ENCODE measurements at regions not wholly inside any gene's neighbourhood (a gene's known extent, or its start where the extent isn't known, plus 50 kb on each side); places are given as distances from the start of the nearest gene placed in this dataset.

GRCh38 chr12:115572440-115572839 is 705.1 kb downstream of the MED13L start:
- DNase-seq (ENCODE audit: low spot score), result peak; percentile 32

DNA sequence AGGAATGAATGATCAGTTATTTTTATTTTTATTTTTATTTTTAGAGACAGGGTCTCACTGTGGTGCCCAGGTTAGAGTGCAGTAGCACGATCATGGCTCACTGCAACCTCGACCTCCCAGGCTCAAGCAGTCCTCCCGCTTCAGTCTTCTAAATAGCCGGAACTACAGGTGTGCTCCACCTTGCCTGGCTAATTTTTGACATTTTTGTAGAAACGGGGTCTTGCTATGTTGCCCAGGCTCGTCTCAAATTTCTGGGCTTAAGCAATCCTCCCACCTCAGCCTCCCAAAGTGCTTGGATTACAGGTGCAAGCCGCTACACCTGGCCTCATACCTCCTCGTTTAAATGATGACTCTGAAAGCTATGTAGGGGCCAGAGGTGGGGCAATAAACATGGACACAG is 706.0 kb downstream of the MED13L start:
- no peak for DNase-seq (ENCODE audit: low spot score)

DNA sequence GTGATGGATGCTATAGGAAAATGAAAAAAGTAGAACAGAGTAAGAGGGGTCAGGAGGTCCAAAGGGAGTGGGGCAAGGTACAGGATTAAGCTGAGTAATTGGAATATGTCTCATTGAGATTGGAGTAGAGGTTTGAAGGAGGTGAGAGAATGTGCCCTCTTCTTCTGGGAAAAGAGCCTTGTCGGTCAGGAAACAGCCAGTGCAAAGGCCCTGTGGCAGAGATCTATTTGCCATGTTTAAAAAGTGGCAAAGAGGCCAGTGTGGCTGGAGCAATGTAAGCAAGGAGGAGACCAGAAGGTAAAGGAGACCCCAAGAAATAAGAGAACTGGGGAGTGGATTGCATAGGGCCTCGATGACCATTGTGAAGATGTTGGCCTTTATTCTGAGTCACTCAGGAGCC is 706.5 kb downstream of the MED13L start:
- DNase-seq (ENCODE audit: low spot score), result no peak

DNA sequence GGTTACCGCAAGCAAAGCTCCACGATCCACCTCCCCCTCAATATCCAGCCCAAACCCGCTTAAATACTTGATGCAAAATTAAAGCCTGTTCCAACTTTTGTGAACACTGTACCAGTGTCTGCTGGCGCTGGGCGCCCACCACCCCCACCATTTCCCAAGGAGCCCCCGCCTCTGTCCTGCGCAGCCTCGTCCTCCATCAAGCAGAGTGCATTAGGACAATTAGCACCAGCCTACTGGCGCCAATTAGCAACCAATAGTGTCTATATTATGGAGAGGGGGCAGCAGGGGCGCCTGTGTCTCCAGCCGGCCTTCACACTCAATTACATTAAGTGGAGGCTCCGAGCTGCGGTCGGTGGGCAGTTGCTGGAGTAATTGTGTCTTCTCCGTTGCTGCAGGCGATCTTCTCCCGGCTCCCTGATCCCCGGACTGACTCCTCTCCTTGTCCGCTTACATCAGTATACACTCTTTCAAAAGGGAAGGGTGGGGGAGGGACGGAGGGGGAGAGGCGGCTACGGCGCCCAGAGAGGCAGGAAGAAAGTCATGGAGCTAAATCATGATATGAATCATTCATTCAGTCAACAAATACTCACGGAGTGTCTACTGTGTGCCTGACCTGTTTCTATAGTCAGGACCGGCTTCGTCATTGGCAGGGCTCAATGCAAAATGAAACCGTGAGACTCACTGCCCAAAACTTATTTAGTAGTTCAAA is 707.3 kb downstream of the MED13L start:
- no peak for DNase-seq (ENCODE audit: low spot score)

- DNase-seq (ENCODE audit: low spot score), result peak; percentile 42
Observed at GRCh38 chr12:115569345-115570068, 708.0 kb downstream of the MED13L start.

GRCh38 chr12:115558281-115558680 is 719.2 kb downstream of the MED13L start:
- DNase-seq (ENCODE audit: low spot score), result no peak

GRCh38 chr12:115553622-115554021 is 723.9 kb downstream of the MED13L start:
- peak; percentile 9 for DNase-seq (ENCODE audit: low spot score)

DNA sequence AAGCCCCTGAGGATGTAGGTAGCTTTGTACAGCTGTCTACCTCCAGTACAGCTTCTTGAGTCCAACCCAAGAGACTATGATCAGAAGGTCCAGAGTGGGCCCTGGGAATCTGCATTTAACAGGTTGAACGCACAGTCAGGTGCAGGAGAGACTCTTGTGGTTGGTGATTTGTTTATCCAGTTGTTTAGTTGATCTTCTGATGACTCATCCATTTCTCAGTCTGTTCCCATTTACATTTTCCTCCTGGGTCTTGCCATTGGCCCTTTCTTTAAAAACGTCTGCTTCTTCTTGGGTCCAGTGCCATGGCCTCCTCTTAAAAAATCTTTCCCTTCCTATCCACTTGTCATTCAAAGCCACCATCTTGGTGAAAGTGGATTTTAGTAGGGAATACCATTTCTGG is 734.2 kb downstream of the MED13L start:
- no peak for DNase-seq (ENCODE audit: low spot score)

DNA sequence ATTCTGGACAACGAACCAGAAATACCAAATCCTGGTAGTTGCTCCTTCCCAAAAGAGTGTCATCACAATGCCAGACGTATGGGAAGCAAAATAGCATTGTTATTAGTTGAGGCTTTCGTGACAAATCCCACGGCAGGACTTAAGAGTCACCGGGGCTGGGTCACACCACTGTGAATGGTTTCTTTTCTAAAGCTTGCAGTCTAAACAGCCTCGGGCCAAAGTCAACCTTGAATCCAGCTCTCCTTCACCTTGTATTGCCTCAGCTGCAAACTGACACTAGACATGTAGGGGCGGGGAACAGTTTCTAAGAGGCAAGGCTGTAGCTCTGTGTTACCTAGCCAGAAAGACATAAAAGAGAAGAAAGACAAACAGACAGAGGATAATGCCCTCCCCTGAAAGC is 734.8 kb downstream of the MED13L start:
- DNase-seq (ENCODE audit: low spot score), result no peak

- no peak for DNase-seq (ENCODE audit: low spot score)
Observed at GRCh38 chr12:115541891-115542421, 735.5 kb downstream of the MED13L start.

DNA sequence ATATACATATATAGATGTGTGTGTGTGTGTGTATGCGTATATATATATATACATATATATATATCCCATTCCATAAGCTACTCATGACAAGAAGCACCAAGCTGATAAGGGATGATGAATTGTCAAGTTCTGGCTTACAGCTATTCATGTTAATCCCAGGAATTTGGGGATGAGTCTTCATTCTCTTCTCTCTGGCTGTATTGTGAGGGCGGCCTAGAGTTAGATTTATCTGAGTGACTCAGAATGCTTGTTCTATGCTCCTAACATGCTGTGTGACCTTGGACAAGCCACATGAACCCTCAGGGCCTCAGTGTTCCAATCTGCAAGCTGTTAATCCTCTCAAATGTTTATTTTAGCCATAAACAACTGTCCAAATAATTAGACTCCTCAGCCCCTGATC is 749.0 kb downstream of the MED13L start:
- DNase-seq (ENCODE audit: low spot score), result no peak

GRCh38 chr12:115521771-115522409 is 755.6 kb downstream of the MED13L start:
- no peak for DNase-seq (ENCODE audit: low spot score)

DNA sequence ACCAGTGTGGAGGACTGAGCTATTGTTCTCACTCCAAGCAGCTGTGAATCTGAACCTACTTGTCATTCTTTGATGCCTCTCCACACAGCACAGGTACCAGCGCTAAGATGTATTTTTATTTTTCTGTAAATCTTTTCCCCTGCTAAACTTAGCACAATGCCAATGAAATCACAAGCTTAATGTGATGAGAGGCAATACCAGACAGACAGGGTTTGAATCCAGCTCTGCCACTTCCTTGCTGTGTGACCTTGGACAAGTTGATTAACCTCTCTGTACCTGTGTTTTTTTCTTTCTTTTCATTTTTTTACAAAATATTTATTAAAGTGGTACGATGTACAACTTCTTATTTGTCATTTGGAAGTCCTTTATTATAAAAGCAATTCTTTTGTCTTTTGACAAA is 757.6 kb downstream of the MED13L start:
- no peak for DNase-seq (ENCODE audit: low spot score)

DNA sequence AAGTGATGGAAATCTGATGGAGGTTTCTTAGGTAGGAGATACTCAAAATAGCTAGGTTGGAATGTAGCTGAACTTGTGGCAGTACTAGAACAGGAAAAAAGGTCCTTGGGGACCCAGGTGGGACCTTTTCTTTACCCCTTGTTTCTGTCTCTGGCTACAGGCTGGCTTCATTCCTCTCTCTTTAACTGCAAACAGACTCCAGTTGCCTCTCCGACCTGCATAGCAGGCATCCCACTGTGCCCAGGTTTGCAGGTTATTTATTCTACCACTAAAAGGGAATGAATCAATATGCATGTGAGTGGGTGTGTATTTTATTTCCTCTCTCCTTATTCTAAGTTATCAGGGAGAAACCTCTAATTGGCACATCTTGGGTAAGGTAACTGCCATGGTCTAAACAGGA is 758.1 kb downstream of the MED13L start:
- no peak for DNase-seq (ENCODE audit: low spot score)

- DNase-seq (ENCODE audit: low spot score), result no peak
Observed at GRCh38 chr12:115517913-115518312, 759.6 kb downstream of the MED13L start.

DNA sequence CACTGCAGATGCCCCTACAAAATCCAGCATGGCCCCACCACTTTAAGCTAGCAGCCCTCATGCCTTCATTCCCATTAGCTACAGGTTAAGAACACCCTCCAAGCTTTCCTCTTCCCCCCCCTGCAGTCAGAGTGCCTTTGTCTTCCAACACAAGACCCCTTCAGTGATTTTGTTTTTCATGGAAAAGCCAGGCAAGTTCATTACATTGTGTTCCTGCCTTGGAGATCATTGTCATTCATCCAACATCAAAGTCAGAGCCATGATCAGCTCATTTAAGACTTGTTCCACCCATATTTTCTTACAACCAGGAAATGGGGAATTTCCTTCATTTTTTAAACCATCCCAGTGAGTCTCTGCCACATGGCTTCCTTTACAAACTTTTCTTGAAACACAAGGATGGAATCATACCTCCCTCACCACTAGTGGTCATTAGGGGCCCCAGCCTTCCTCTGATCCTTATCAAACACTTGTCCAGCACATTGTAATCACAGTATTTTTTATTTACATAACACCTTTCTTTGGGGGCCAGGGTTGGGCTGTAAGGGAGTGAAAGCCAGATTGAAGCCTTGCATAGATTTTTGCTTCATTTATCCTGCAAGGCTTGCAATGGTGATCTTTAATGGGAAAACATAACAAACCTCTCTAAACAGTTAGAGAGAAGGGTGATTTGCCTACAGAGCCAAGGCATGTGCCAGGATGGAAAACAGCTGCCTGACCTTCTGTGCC is 765.3 kb downstream of the MED13L start:
- DNase-seq (ENCODE audit: low spot score), result no peak

- no peak for DNase-seq (ENCODE audit: low spot score)
Observed at GRCh38 chr12:115511305-115511704, 766.2 kb downstream of the MED13L start.

- no peak for DNase-seq (ENCODE audit: low spot score)
Observed at GRCh38 chr12:115508990-115509389, 768.5 kb downstream of the MED13L start.

GRCh38 chr12:115507951-115508722 is 769.4 kb downstream of the MED13L start:
- DNase-seq (ENCODE audit: low spot score), result peak; percentile 92

DNA sequence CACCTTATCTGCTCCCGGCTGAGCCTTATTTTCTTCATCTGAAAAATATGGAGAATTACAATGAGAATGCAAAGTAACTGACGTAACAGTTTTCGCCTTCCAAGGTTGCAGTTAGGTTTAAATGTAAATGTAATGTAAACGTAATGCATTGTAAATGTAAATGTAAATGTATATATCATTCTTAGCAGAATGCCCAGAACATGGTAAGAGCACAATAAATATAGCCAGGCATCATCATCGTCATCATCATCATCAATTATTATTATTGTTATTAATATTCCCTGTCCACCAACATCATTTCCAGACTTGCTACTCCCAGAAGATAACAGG is 770.0 kb downstream of the MED13L start:
- no peak for DNase-seq (ENCODE audit: low spot score)

GRCh38 chr12:115506822-115507559 is 770.5 kb downstream of the MED13L start:
- DNase-seq (ENCODE audit: low spot score), result no peak

All from globus pallidus (tissue), 1 donor.